HL-60 (cell line): ENCODE measurements at regions not wholly inside any gene's neighbourhood (a gene's known extent, or its start where the extent isn't known, plus 50 kb on each side); places are given as distances from the start of the nearest gene placed in this dataset.

ENCODE experiments used
- DNase-seq, 2 experiments: peaks; one replicate each; pipeline ENCODE4 v3.0.0-alpha.2; 2010 to 2020; ENCODE audit warnings: low read depth in 1 of 2, low spot score in 1 of 2
- H3K27ac ChIP-seq: fragments of 250-450 bp; sonication (Bioruptor Pico); replicated peaks from 2 replicates; pipeline ENCODE4 v1.5.1; 2020; ENCODE audit warnings: mild to moderate bottlenecking, moderate library complexity
- H3K27me3 ChIP-seq: fragments of 250-450 bp; sonication (Bioruptor Pico); 2 replicates; pipeline ENCODE4 v1.5.1; 2021; ENCODE audit warnings: mild to moderate bottlenecking, moderate library complexity; ENCODE audit not compliant: insufficient read depth, poor library complexity, severe bottlenecking
- H3K4me3 ChIP-seq: replicated peaks from 2 replicates; pipeline ENCODE4 v1.5.1; 2011; ENCODE audit warnings: mild to moderate bottlenecking, control low read depth, low read length; ENCODE audit not compliant: insufficient read depth
- GABPA ChIP-seq: IDR thresholded peaks from 2 replicates; pipeline ENCODE4 v1.6.1; 2012; ENCODE audit warnings: low read depth
- POLR2AphosphoS5 ChIP-seq: IDR thresholded peaks from 2 replicates; pipeline ENCODE4 v1.6.1; 2012; ENCODE audit warnings: low read depth
- SPI1 ChIP-seq: IDR thresholded peaks from 2 replicates; pipeline ENCODE4 v1.6.1; 2012; ENCODE audit warnings: low read depth, mild to moderate bottlenecking, borderline replicate concordance
- TF ChIP-seq, protein P1 (sequence below): IDR thresholded peaks from one replicate; pipeline ENCODE4 v1.5.1; 2011; ENCODE audit warnings: low read length, control low read depth, inconsistent platforms; ENCODE audit not compliant: insufficient read depth
- TF ChIP-seq, protein P2 (sequence below): IDR thresholded peaks from 2 replicates; pipeline ENCODE4 v1.6.1; 2012; ENCODE audit warnings: low read depth; ENCODE audit not compliant: insufficient replicate concordance

DNA sequence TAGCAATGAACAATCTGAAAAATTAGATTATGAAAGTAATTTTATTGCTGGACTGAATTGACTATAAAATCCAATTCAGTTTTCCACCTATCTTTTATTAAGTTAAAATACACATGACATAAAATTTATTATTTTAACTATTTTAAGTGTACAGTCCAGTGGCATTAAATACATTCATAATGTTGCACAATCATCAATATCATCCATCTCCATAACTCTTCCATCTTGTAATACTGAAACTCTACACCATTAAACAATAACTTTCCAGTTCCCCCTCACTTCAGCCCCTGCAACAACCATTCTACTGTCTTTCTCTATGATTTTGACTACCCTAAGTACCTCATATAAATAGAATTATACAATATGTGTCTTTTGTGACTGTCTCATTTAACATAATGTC lies 200.6 kb upstream of the ITGA1 start:
- Histone ChIP-seq H3K4me3 (no peak overlapping the region), H3K27ac (no peak overlapping the region), H3K27me3 (no peaks in the 10 kb centered on the region)
- DNase-seq = no peak
- TF ChIP-seq GABPA (no peak), SPI1 (no peak), POLR2AphosphoS5 (no peak)
- TF ChIP-seq, protein P1, sequence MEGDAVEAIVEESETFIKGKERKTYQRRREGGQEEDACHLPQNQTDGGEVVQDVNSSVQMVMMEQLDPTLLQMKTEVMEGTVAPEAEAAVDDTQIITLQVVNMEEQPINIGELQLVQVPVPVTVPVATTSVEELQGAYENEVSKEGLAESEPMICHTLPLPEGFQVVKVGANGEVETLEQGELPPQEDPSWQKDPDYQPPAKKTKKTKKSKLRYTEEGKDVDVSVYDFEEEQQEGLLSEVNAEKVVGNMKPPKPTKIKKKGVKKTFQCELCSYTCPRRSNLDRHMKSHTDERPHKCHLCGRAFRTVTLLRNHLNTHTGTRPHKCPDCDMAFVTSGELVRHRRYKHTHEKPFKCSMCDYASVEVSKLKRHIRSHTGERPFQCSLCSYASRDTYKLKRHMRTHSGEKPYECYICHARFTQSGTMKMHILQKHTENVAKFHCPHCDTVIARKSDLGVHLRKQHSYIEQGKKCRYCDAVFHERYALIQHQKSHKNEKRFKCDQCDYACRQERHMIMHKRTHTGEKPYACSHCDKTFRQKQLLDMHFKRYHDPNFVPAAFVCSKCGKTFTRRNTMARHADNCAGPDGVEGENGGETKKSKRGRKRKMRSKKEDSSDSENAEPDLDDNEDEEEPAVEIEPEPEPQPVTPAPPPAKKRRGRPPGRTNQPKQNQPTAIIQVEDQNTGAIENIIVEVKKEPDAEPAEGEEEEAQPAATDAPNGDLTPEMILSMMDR = no peak
- TF ChIP-seq, protein P2, sequence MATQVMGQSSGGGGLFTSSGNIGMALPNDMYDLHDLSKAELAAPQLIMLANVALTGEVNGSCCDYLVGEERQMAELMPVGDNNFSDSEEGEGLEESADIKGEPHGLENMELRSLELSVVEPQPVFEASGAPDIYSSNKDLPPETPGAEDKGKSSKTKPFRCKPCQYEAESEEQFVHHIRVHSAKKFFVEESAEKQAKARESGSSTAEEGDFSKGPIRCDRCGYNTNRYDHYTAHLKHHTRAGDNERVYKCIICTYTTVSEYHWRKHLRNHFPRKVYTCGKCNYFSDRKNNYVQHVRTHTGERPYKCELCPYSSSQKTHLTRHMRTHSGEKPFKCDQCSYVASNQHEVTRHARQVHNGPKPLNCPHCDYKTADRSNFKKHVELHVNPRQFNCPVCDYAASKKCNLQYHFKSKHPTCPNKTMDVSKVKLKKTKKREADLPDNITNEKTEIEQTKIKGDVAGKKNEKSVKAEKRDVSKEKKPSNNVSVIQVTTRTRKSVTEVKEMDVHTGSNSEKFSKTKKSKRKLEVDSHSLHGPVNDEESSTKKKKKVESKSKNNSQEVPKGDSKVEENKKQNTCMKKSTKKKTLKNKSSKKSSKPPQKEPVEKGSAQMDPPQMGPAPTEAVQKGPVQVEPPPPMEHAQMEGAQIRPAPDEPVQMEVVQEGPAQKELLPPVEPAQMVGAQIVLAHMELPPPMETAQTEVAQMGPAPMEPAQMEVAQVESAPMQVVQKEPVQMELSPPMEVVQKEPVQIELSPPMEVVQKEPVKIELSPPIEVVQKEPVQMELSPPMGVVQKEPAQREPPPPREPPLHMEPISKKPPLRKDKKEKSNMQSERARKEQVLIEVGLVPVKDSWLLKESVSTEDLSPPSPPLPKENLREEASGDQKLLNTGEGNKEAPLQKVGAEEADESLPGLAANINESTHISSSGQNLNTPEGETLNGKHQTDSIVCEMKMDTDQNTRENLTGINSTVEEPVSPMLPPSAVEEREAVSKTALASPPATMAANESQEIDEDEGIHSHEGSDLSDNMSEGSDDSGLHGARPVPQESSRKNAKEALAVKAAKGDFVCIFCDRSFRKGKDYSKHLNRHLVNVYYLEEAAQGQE = no peak

DNA sequence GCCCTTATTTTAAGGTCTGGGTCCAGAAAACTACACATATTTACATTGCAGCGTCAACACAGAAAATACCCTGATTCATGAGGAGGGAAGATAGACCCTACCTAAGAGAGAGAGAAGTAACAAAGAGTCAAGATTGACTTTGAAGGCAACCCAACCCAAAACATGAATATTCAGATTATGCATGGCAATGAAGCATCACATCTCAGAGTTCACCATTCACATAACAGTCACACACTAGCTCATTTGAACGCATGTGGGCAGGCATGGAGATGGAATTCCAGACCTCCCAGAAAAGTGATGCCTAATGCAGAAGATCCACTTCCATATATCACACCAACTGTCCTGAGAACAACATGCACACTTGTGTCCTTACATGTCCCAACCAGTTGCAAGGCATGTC lies 190.1 kb upstream of the ITGA1 start:
- Histone ChIP-seq H3K27ac (no peak overlapping the region), H3K27me3 (no peaks in the 10 kb centered on the region), H3K4me3 (no peak overlapping the region)
- TF ChIP-seq, protein P1 = no peak
- TF ChIP-seq POLR2AphosphoS5 (no peak), SPI1 (no peak), GABPA (no peak)
- TF ChIP-seq, protein P2 = no peak
- no peak for DNase-seq

DNA sequence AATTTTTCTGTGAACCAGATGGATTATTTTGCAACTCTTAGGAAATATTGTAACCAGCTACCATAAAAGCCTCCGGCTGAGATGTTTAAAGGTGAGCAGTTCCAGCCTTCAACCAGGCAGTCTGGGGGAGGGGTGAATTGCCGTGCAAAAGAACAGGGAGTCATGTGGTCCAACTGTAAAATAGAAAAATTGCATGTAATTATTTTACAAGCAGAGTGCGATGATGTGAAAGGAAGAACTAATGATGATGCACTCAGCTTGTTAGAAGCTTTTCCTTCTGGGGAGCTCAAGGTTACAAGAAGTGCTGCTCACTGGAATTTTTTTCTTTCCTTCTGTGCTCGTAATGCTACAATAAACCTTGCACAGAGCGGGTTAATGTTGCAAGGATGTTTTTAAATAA lies 188.7 kb upstream of the ITGA1 start:
- no peaks in the 10 kb centered on the region for H3K27me3 ChIP-seq
- no peak overlapping the region for H3K4me3 ChIP-seq
- H3K27ac ChIP-seq = no peak overlapping the region
- TF ChIP-seq GABPA = no peak
- TF ChIP-seq SPI1 = no peak
- TF ChIP-seq, protein P1 = no peak
- no peak for TF ChIP-seq POLR2AphosphoS5
- TF ChIP-seq, protein P2 = no peak
- DNase-seq = no peak
